Mesenchymal stem cell (in vitro differentiated cells and primary cell): ENCODE measurements at regions not wholly inside any gene's neighbourhood (a gene's known extent, or its start where the extent isn't known, plus 50 kb on each side); places are given as distances from the start of the nearest gene placed in this dataset.

ENCODE experiments used
- DNase-seq: peaks from one replicate; pipeline ENCODE4 v3.0.0-alpha.2; 2013
- H2AFZ ChIP-seq: one replicate; pipeline ENCODE4 v1.6.1; 2013; ENCODE audit warnings: low read depth, mild to moderate bottlenecking, control low read depth, inconsistent platforms, low read length, moderate library complexity
- H2AK5ac ChIP-seq: 2 replicates; pipeline ENCODE4 v1.6.1; 2013; ENCODE audit warnings: low read length, moderate library complexity, mild to moderate bottlenecking, inconsistent platforms; ENCODE audit not compliant: severe bottlenecking
- H2BK120ac ChIP-seq: one replicate; pipeline ENCODE4 v1.6.1; 2013; ENCODE audit warnings: low read depth, mild to moderate bottlenecking, inconsistent platforms, low read length, moderate library complexity
- H2BK12ac ChIP-seq, 2 experiments: one replicate each; pipeline ENCODE4 v1.6.1; 2013; ENCODE audit warnings: inconsistent platforms in 2 of 2, low read length in 2 of 2, mild to moderate bottlenecking in 2 of 2, moderate library complexity in 2 of 2, control low read depth in 1 of 2
- H2BK15ac ChIP-seq: one replicate; pipeline ENCODE4 v1.6.1; 2013; ENCODE audit warnings: mild to moderate bottlenecking, low read depth, inconsistent platforms; ENCODE audit not compliant: poor library complexity, severe bottlenecking
- H2BK5ac ChIP-seq: 2 replicates; pipeline ENCODE4 v1.6.1; 2013; ENCODE audit warnings: low read depth, mild to moderate bottlenecking, low read length, control low read depth, inconsistent platforms; ENCODE audit not compliant: poor library complexity, severe bottlenecking
- H3K14ac ChIP-seq, 2 experiments: one replicate each; pipeline ENCODE4 v1.6.1; 2013; ENCODE audit warnings: inconsistent platforms in 2 of 2, low read length in 2 of 2, control low read depth in 1 of 2, mild to moderate bottlenecking in 1 of 2, moderate library complexity in 1 of 2
- H3K18ac ChIP-seq, 2 experiments: one replicate each; pipeline ENCODE4 v1.6.1; 2013; ENCODE audit warnings: inconsistent platforms in 2 of 2, low read length in 2 of 2, control low read depth in 1 of 2, low read depth in 1 of 2, mild to moderate bottlenecking in 1 of 2
- H3K23ac ChIP-seq, 2 experiments: one replicate each; pipeline ENCODE4 v1.6.1; 2013; ENCODE audit warnings: inconsistent platforms in 2 of 2, low read length in 2 of 2, mild to moderate bottlenecking in 2 of 2, moderate library complexity in 2 of 2, control low read depth in 1 of 2
- H3K27ac ChIP-seq: 2 replicates; pipeline ENCODE4 v1.5.1; 2013; ENCODE audit warnings: mild to moderate bottlenecking, moderate library complexity, low read length, control low read depth, inconsistent platforms; ENCODE audit not compliant: poor library complexity, severe bottlenecking
- H3K27me3 ChIP-seq, 2 experiments: 2 replicates each; pipeline versions ENCODE4 v1.6.1 to v1.7.0; 2013; ENCODE audit warnings: low read length in 2 of 2, mild to moderate bottlenecking in 2 of 2, moderate library complexity in 2 of 2, control low read depth in 1 of 2, inconsistent platforms in 1 of 2; ENCODE audit not compliant: control insufficient read depth in 1 of 2, insufficient read depth in 1 of 2
- H3K36me3 ChIP-seq, 2 experiments: 2 replicates each; pipeline versions ENCODE4 v1.6.1 to v1.7.0; 2013; ENCODE audit warnings: low read length in 2 of 2, control low read depth in 1 of 2, inconsistent platforms in 1 of 2, low read depth in 1 of 2, mild to moderate bottlenecking in 1 of 2; ENCODE audit not compliant: insufficient read depth in 2 of 2, control insufficient read depth in 1 of 2
- H3K4ac ChIP-seq, 2 experiments: one replicate each; pipeline ENCODE4 v1.6.1; 2013; ENCODE audit warnings: inconsistent platforms in 2 of 2, low read length in 2 of 2, mild to moderate bottlenecking in 2 of 2, moderate library complexity in 2 of 2, control low read depth in 1 of 2, low read depth in 1 of 2
- H3K4me1 ChIP-seq: 2 replicates; pipeline ENCODE4 v1.6.1; 2013; ENCODE audit warnings: low read depth, low read length, control low read depth; ENCODE audit not compliant: control insufficient read depth, insufficient read depth
- H3K4me2 ChIP-seq: 2 replicates; pipeline ENCODE4 v1.6.1; 2013; ENCODE audit warnings: low read length, mild to moderate bottlenecking, inconsistent platforms; ENCODE audit not compliant: poor library complexity, severe bottlenecking
- H3K4me3 ChIP-seq, 2 experiments: 2 replicates each; pipeline versions ENCODE4 v1.5.1 to v1.7.0; 2013; ENCODE audit warnings: low read length in 2 of 2, mild to moderate bottlenecking in 2 of 2, control low read depth in 1 of 2, low read depth in 1 of 2; ENCODE audit not compliant: insufficient read depth in 1 of 2
- H3K79me1 ChIP-seq: replicated peaks from 2 replicates; pipeline ENCODE4 v1.6.1; 2013; ENCODE audit warnings: mild to moderate bottlenecking, control low read depth, low read length, inconsistent platforms; ENCODE audit not compliant: poor library complexity, severe bottlenecking
- H3K9ac ChIP-seq: 2 replicates; pipeline ENCODE4 v1.7.0; 2013; ENCODE audit warnings: mild to moderate bottlenecking, low read length, moderate library complexity
- H3K9me3 ChIP-seq: 2 replicates; pipeline ENCODE4 v1.7.0; 2013; ENCODE audit warnings: mild to moderate bottlenecking, low read length; ENCODE audit not compliant: control insufficient read depth
- H4K8ac ChIP-seq: one replicate; pipeline ENCODE4 v1.6.1; 2013; ENCODE audit warnings: inconsistent platforms, mild to moderate bottlenecking, low read length, moderate library complexity
- H4K91ac ChIP-seq: one replicate; pipeline ENCODE4 v1.6.1; 2013; ENCODE audit warnings: mild to moderate bottlenecking, low read length, inconsistent platforms
- WGBS: methylation state at CpG from one replicate; pipeline ENCODE4 v1.1.7; 2013; ENCODE audit warnings: mixed read lengths; 5-methylcytosine and 5-hydroxymethylcytosine counted together

GRCh38 chr14:89674240-89674639, 257.2 kb upstream of the FOXN3 start:
- no peak overlapping the region for H2BK12ac ChIP-seq
- H3K79me1 ChIP-seq, result no peaks in the 10 kb centered on the region
- no peak overlapping the region for H4K91ac ChIP-seq
- no CpG with 5 or more reads among the region's 1 CpG for WGBS
- no peaks in the 10 kb centered on the region for H3K36me3 ChIP-seq
- H2BK120ac ChIP-seq, result no peak overlapping the region
- no peak overlapping the region for H2BK5ac ChIP-seq
- no peak overlapping the region for H3K4me3 ChIP-seq
- no peak overlapping the region for H3K14ac ChIP-seq
- H4K8ac ChIP-seq, result no peak overlapping the region
- H3K18ac ChIP-seq, result no peak overlapping the region
- H3K9ac ChIP-seq, result no peak overlapping the region
- no peak for DNase-seq
- H3K4me2 ChIP-seq, result no peak overlapping the region
- H3K27ac ChIP-seq, result no peak overlapping the region
- H3K4me1 ChIP-seq, result peaks cover 3% of the 10 kb centered on the region
- H3K9me3 ChIP-seq, result no peaks in the 10 kb centered on the region
- H2AFZ ChIP-seq, result no peak overlapping the region
- no peak overlapping the region for H2AK5ac ChIP-seq
- H3K27me3 ChIP-seq, result no peaks in the 10 kb centered on the region
- H3K4ac ChIP-seq, result no peak overlapping the region
- no peak overlapping the region for H2BK15ac ChIP-seq
- H3K23ac ChIP-seq, result no peak overlapping the region

- Histone ChIP-seq H3K27me3 (no peaks in the 10 kb centered on the region), H2AK5ac (no peak overlapping the region)
- WGBS, result 84% methylated on average over 5 of the region's 6 CpGs
These were observed 256.6 kb upstream of the FOXN3 start for GRCh38 chr14:89673512-89674225.

GRCh38 chr14:89672636-89673511, 255.8 kb upstream of the FOXN3 start:
- Histone ChIP-seq H3K27ac (no peak overlapping the region), H3K23ac (no peak overlapping the region), H3K4me2 (no peak overlapping the region), H4K91ac (no peak overlapping the region), H2BK12ac (peak overlapping the region in 1 of 2 experiments; percentile 39), H3K9me3 (no peaks in the 10 kb centered on the region), H3K4ac (no peak overlapping the region), H2BK15ac (no peak overlapping the region), H4K8ac (no peak overlapping the region), H3K9ac (no peak overlapping the region), H3K4me1 (peaks cover 4% of the 10 kb centered on the region), H2BK120ac (no peak overlapping the region), H3K4me3 (no peak overlapping the region), H2BK5ac (no peak overlapping the region), H2AFZ (no peak overlapping the region), H3K36me3 (no peaks in the 10 kb centered on the region), H2AK5ac (peak overlapping the region; percentile 32), H3K14ac (peak overlapping the region in 1 of 2 experiments; percentile 51), H3K27me3 (no peaks in the 10 kb centered on the region), H3K79me1 (no peaks in the 10 kb centered on the region), H3K18ac (peak overlapping the region in 1 of 2 experiments; percentile 26)
- WGBS, result 83% methylated on average over 16 of the region's 17 CpGs
- DNase-seq, result peak; percentile 9

More at GRCh38 chr14:89673512-89674225, 256.6 kb upstream of the FOXN3 start:
- Histone ChIP-seq H3K9me3 (no peaks in the 10 kb centered on the region), H2BK5ac (no peak overlapping the region), H3K14ac (no peak overlapping the region), H3K27ac (no peak overlapping the region), H3K18ac (no peak overlapping the region), H3K79me1 (no peaks in the 10 kb centered on the region), H2BK12ac (no peak overlapping the region), H3K4me2 (no peak overlapping the region), H2BK15ac (no peak overlapping the region), H2AFZ (no peak overlapping the region), H3K23ac (no peak overlapping the region), H4K91ac (no peak overlapping the region), H3K9ac (no peak overlapping the region), H4K8ac (no peak overlapping the region), H3K4ac (no peak overlapping the region), H3K4me3 (no peak overlapping the region), H3K4me1 (peaks cover 3% of the 10 kb centered on the region), H3K36me3 (no peaks in the 10 kb centered on the region), H2BK120ac (no peak overlapping the region)
- peak; percentile 14 for DNase-seq

- 95% methylated on average over 11 of the region's 11 CpGs for WGBS
- Histone ChIP-seq H3K36me3 (no peaks in the 10 kb centered on the region), H3K14ac (peak overlapping the region in 1 of 2 experiments; percentile 2), H2BK15ac (no peak overlapping the region), H3K9ac (no peak overlapping the region), H3K4me2 (no peak overlapping the region), H2BK12ac (peak overlapping the region in 1 of 2 experiments; percentile 46), H3K23ac (no peak overlapping the region), H3K79me1 (no peaks in the 10 kb centered on the region), H3K4me1 (peaks cover 5% of the 10 kb centered on the region), H2AFZ (no peak overlapping the region), H3K9me3 (no peaks in the 10 kb centered on the region), H2BK5ac (no peak overlapping the region), H3K18ac (no peak overlapping the region), H3K27me3 (no peaks in the 10 kb centered on the region), H2BK120ac (no peak overlapping the region), H4K91ac (no peak overlapping the region), H3K4ac (no peak overlapping the region), H2AK5ac (no peak overlapping the region), H4K8ac (no peak overlapping the region), H3K4me3 (no peak overlapping the region), H3K27ac (no peak overlapping the region)
- no peak for DNase-seq
These were observed 252.2 kb upstream of the FOXN3 start for GRCh38 chr14:89669193-89669592.
